ENCODE measurements at regions not wholly inside any gene's neighbourhood (a gene's known extent, or its start where the extent isn't known, plus 50 kb on each side); places are given as distances from the start of the nearest gene placed in this dataset.

- POLR2A ChIA-PET = no interaction called here
- Mint-ChIP-seq H3K4me3 (no peak overlapping the region), H3K9me3 (peaks cover 4% of the 10 kb centered on the region), H3K27ac (no peak overlapping the region), H3K4me1 (no peaks in the 10 kb centered on the region), H3K36me3 (ENCODE audit: low read depth) (no peaks in the 10 kb centered on the region), H3K27me3 (no peaks in the 10 kb centered on the region)
- no peak for DNase-seq
- TF ChIP-seq CTCF (IDR thresholded peaks at IDR 0.05) = no peak
- ATAC-seq (ENCODE audit: low read depth) = no peak
- CTCF ChIA-PET = no interaction called here
- intact Hi-C loops (cut with micrococcal nuclease) = no loop called here
Observed at GRCh38 chr14:97695456-97695981, 898.3 kb downstream of the VRK1 start.

- Mint-ChIP-seq H3K36me3 (ENCODE audit: low read depth) (no peaks in the 10 kb centered on the region), H3K9me3 (peaks cover 4% of the 10 kb centered on the region), H3K27ac (no peak overlapping the region), H3K4me3 (no peak overlapping the region), H3K27me3 (no peaks in the 10 kb centered on the region), H3K4me1 (no peaks in the 10 kb centered on the region)
- TF ChIP-seq CTCF (IDR thresholded peaks at IDR 0.05) = no peak
- DNase-seq (no peak), ATAC-seq (ENCODE audit: low read depth) (no peak)
- ChIA-PET POLR2A (no interaction called here), CTCF (no interaction called here)
- intact Hi-C loops (cut with micrococcal nuclease) = no loop called here
Observed at GRCh38 chr14:97697772-97698171, 900.6 kb downstream of the VRK1 start.

- intact Hi-C loops (cut with micrococcal nuclease) = no loop called here
- no peaks in the 10 kb centered on the region for H3K27me3 Mint-ChIP-seq
- H3K4me1 Mint-ChIP-seq = no peaks in the 10 kb centered on the region
- ChIA-PET POLR2A (no interaction called here), CTCF (no interaction called here)
- ATAC-seq (ENCODE audit: low read depth) = no peak
- no peaks in the 10 kb centered on the region for H3K36me3 Mint-ChIP-seq (ENCODE audit: low read depth)
- no peak for DNase-seq
- peaks cover 4% of the 10 kb centered on the region for H3K9me3 Mint-ChIP-seq
- H3K27ac Mint-ChIP-seq = no peak overlapping the region
- TF ChIP-seq CTCF (IDR thresholded peaks at IDR 0.05) = no peak
- H3K4me3 Mint-ChIP-seq = no peak overlapping the region
Observed at GRCh38 chr14:97699026-97699425, 901.8 kb downstream of the VRK1 start.

- H3K27me3 Mint-ChIP-seq = no peaks in the 10 kb centered on the region
- POLR2A ChIA-PET = no interaction called here
- H3K9me3 Mint-ChIP-seq = peaks cover 2% of the 10 kb centered on the region
- H3K4me3 Mint-ChIP-seq = no peak overlapping the region
- DNase-seq = no peak
- CTCF ChIA-PET = no interaction called here
- intact Hi-C loops (cut with micrococcal nuclease) = no loop called here
- no peak for ATAC-seq (ENCODE audit: low read depth)
- H3K27ac Mint-ChIP-seq = no peak overlapping the region
- H3K36me3 Mint-ChIP-seq (ENCODE audit: low read depth) = no peaks in the 10 kb centered on the region
- TF ChIP-seq CTCF (IDR thresholded peaks at IDR 0.05) = no peak
- no peaks in the 10 kb centered on the region for H3K4me1 Mint-ChIP-seq
Observed at GRCh38 chr14:97703006-97703760, 906.0 kb downstream of the VRK1 start.

- ChIA-PET CTCF (no interaction called here), POLR2A (no interaction called here)
- ATAC-seq (ENCODE audit: low read depth) (no peak), DNase-seq (no peak)
- H3K4me1 Mint-ChIP-seq = no peaks in the 10 kb centered on the region
- H3K4me3 Mint-ChIP-seq = no peak overlapping the region
- no peaks in the 10 kb centered on the region for H3K36me3 Mint-ChIP-seq (ENCODE audit: low read depth)
- intact Hi-C loops (cut with micrococcal nuclease) = no loop called here
- H3K27ac Mint-ChIP-seq = no peak overlapping the region
- H3K27me3 Mint-ChIP-seq = no peaks in the 10 kb centered on the region
- no peak for TF ChIP-seq CTCF (IDR thresholded peaks at IDR 0.05)
- no peaks in the 10 kb centered on the region for H3K9me3 Mint-ChIP-seq
Observed at GRCh38 chr14:97704316-97704885, 907.2 kb downstream of the VRK1 start.

Data from activated B cell treated with CpG ODN at 0.5 μM for 24 hours (primary cell).